ENCODE measurements at regions not wholly inside any gene's neighbourhood (a gene's known extent, or its start where the extent isn't known, plus 50 kb on each side); places are given as distances from the start of the nearest gene placed in this dataset.

DNA sequence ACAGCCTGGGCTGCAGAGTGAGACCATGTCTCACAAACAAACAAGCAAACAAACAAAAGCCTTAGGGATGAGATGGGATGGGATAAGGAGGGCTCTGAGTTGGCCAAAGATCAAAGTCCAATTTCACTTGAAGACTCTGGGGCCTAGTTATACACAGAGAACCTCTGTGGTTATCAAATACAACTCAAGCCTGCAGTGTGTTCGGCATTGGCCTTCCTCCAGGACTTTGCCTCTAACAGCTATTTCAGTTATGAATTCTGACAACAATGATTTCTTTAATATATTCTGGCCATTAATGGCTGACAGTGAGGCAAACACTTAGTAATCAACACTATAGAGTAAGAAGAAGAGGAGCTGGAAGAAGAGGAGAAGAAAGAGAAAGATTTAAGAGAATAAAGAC lies 171.1 kb downstream of the PDGFRA start:
- DNase-seq (ENCODE audit: low read depth in 1 of 2, low spot score in 2 of 2) (no peak), FAIRE-seq (no peak)
- no peaks in the 10 kb centered on the region for H3K27me3 ChIP-seq (replicated peaks in 1 of 4; ENCODE audit: control insufficient read depth in 3 of 4, extremely low read depth in 1 of 4, insufficient read depth in 3 of 4, low read length in 3 of 4)
- no peak for TF ChIP-seq KDM5A (IDR thresholded peaks at IDR 0.05; ENCODE audit: low read length)
- TF ChIP-seq JUND (IDR thresholded peaks at IDR 0.05; ENCODE audit: low read length): no peak
- TF ChIP-seq CBX5 (IDR thresholded peaks at IDR 0.05; ENCODE audit: low read depth, low read length): no peak
- no peak for TF ChIP-seq HDAC6 (IDR thresholded peaks at IDR 0.05; ENCODE audit: low read depth, low read length)
- TF ChIP-seq, protein P1, sequence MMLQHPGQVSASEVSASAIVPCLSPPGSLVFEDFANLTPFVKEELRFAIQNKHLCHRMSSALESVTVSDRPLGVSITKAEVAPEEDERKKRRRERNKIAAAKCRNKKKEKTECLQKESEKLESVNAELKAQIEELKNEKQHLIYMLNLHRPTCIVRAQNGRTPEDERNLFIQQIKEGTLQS (IDR thresholded peaks at IDR 0.05; ENCODE audit: insufficient read depth, low read depth, low read length): no peak
- no peak for TF ChIP-seq EZH2 (IDR thresholded peaks at IDR 0.05; ENCODE audit: low read depth, low read length, severe bottlenecking)
- no peaks in the 10 kb centered on the region for H3K23me2 ChIP-seq (ENCODE audit: low read depth, low read length)
- WGBS, 2 experiments (ENCODE audit: extremely low coverage in 1 of 2, insufficient coverage in 1 of 2, insufficient read length in 1 of 2, insufficient replicate concordance in 2 of 2, low coverage in 1 of 2, low lambda C conversion rate in 2 of 2, missing lambda C conversion rate in 1 of 2): 89% methylated on average over 1 of the region's 1 CpG; no CpG with 5 or more reads in 1 of the 2 experiments
- H3K27ac ChIP-seq (ENCODE audit: low read depth, low read length): no peak overlapping the region
- no peak overlapping the region for H3K18ac ChIP-seq (ENCODE audit: extremely low read depth, low read length)
- no peak overlapping the region for H2BK5ac ChIP-seq (ENCODE audit: low read depth, low read length)
- H4K5ac ChIP-seq (ENCODE audit: insufficient read length, low read depth, low read length): no peak overlapping the region
- no peak overlapping the region for H2BK120ac ChIP-seq (replicated peaks; ENCODE audit: low read depth, low read length)
- no peaks in the 10 kb centered on the region; a peak in 2 of 7 replicates for H3K4me1 ChIP-seq (replicated peaks in 1 of 4; ENCODE audit: control insufficient read depth in 3 of 4, insufficient read depth in 4 of 4, low read length in 3 of 4)
- H3K79me1 ChIP-seq (ENCODE audit: low read depth, low read length): no peaks in the 10 kb centered on the region
- no peak overlapping the region for H3K4me3 ChIP-seq (ENCODE audit: extremely low read depth in 1 of 4, insufficient read depth in 2 of 4, low read depth in 3 of 4, low read length in 4 of 4)
- no peak overlapping the region for H2BK12ac ChIP-seq (ENCODE audit: low read depth, low read length)
- H2AK5ac ChIP-seq (ENCODE audit: low read depth, low read length): no peak overlapping the region
- H3K23ac ChIP-seq (ENCODE audit: insufficient read length): no peak overlapping the region
- H4K20me1 ChIP-seq (replicated peaks in 1 of 2; ENCODE audit: control insufficient read depth in 1 of 2, insufficient read depth in 2 of 2, low read length in 2 of 2): no peaks in the 10 kb centered on the region
- no peak overlapping the region for H3K4me2 ChIP-seq (ENCODE audit: insufficient read depth in 1 of 2, low read depth in 2 of 2, low read length in 2 of 2)
- no peak overlapping the region for H3K4ac ChIP-seq (replicated peaks; ENCODE audit: insufficient read length, low read depth, low read length)
- H3K36me3 ChIP-seq (ENCODE audit: control insufficient read depth in 2 of 4, insufficient read depth in 4 of 4, low read length in 3 of 4): no peaks in the 10 kb centered on the region
- no peak overlapping the region for H3K9ac ChIP-seq (replicated peaks in 1 of 4; ENCODE audit: extremely low read depth in 1 of 4, low read depth in 3 of 4, low read length in 3 of 4)
- CTCF ChIA-PET (ENCODE audit: partially characterized antibody): no interaction called here
- no peak overlapping the region for H4K8ac ChIP-seq (ENCODE audit: extremely low read depth, insufficient read depth, low read length)
- no peak overlapping the region for H2BK15ac ChIP-seq (ENCODE audit: low read length)
- no peak overlapping the region for H2AFZ ChIP-seq (ENCODE audit: low read length)
- H3K56ac ChIP-seq (replicated peaks; ENCODE audit: insufficient read length, low read depth, low read length): no peak overlapping the region
- H3K14ac ChIP-seq (ENCODE audit: insufficient read length): no peak overlapping the region
- H3K79me2 ChIP-seq (ENCODE audit: control insufficient read depth in 1 of 2, insufficient read depth in 2 of 2, low read length in 2 of 2): no peaks in the 10 kb centered on the region
- no peak overlapping the region for H2BK20ac ChIP-seq (ENCODE audit: low read length)
- H4K91ac ChIP-seq (replicated peaks; ENCODE audit: insufficient read length, low read length): no peak overlapping the region
- POLR2A ChIA-PET (ENCODE audit: partially characterized antibody): no interaction called here
- no peaks in the 10 kb centered on the region for H3K9me3 ChIP-seq (ENCODE audit: insufficient read depth in 2 of 2, low read depth in 1 of 2, low read length in 1 of 2)
